HEK293 (cell line): ENCODE measurements at regions not wholly inside any gene's neighbourhood (a gene's known extent, or its start where the extent isn't known, plus 50 kb on each side); places are given as distances from the start of the nearest gene placed in this dataset.

Experiments
- CTCF ChIA-PET: fragments of 350-600 bp; formaldehyde crosslinking; extraction: SDS; loops from one replicate; lab custom pipeline; 2021; ENCODE audit warnings: antibody characterized with exemption; lab: Yijun Ruan, JAX
- POLR2A ChIA-PET: fragments of 300-600 bp; formaldehyde crosslinking; extraction: SDS; loops from one replicate; lab custom pipeline; 2020; ENCODE audit warnings: antibody characterized with exemption, inconsistent platforms; lab: Yijun Ruan, JAX
- H3K27ac ChIP-seq: fragments of 200-500 bp; sonication (Bioruptor generic); 2 replicates; pipeline ENCODE4 v1.5.1; 2014; ENCODE audit warnings: low read depth, low read length, control low read depth, inconsistent platforms; ENCODE audit errors: extremely low read depth
- H3K36me3 ChIP-seq, 2 experiments: fragments of 200-500 bp in 1 of 2; sonication (Bioruptor generic) in 1 of 2; 1 replicate in 1 of 2; 2 replicates in 1 of 2; pipeline ENCODE4 v1.5.1; 2014 to 2017; ENCODE audit warnings: inconsistent platforms in 2 of 2, low read length in 2 of 2; ENCODE audit not compliant: control insufficient read depth in 2 of 2, insufficient read depth in 1 of 2
- H3K4me1 ChIP-seq: fragments of 200-500 bp; sonication (Bioruptor generic); 2 replicates; pipeline ENCODE4 v1.5.1; 2014; ENCODE audit warnings: mild to moderate bottlenecking, low read length, inconsistent platforms; ENCODE audit not compliant: control insufficient read depth, insufficient read depth
- H3K4me3 ChIP-seq: 2 replicates; pipeline ENCODE4 v1.5.1; 2011; ENCODE audit warnings: low read depth, mild to moderate bottlenecking, control low read depth, low read length, moderate library complexity
- H3K9me3 ChIP-seq: fragments of 200-500 bp; sonication (Bioruptor generic); 2 replicates; pipeline ENCODE4 v1.5.1; 2014; ENCODE audit warnings: low read depth, low read length, inconsistent platforms; ENCODE audit not compliant: control insufficient read depth, insufficient read depth
- GLIS1 ChIP-seq: fragments of 450-650 bp; formaldehyde crosslinking; IDR thresholded peaks from 2 replicates; pipeline ENCODE4 v1.5.1; 2016; ENCODE audit warnings: missing biosample characterization, missing genetic modification characterization
- TCF7L2 ChIP-seq: IDR thresholded peaks from 2 replicates; pipeline ENCODE4 v1.6.1; 2011; ENCODE audit warnings: low read depth, mild to moderate bottlenecking, inconsistent platforms, low read length, moderate library complexity, borderline replicate concordance
- ZFP3 ChIP-seq: fragments of 450-650 bp; formaldehyde crosslinking; IDR thresholded peaks from 2 replicates; pipeline ENCODE4 v1.5.1; 2016; ENCODE audit warnings: low read depth, missing biosample characterization, missing genetic modification characterization
- ZNF132 ChIP-seq: fragments of 450-650 bp; formaldehyde crosslinking; IDR thresholded peaks from 2 replicates; pipeline ENCODE4 v1.5.1; 2017; ENCODE audit warnings: missing biosample characterization, missing genetic modification characterization, borderline replicate concordance
- ZNF140 ChIP-seq: fragments of 450-650 bp; formaldehyde crosslinking; IDR thresholded peaks from 2 replicates; pipeline ENCODE4 v1.5.1; 2016; ENCODE audit warnings: missing biosample characterization, missing genetic modification characterization
- ZNF174 ChIP-seq: fragments of 450-650 bp; formaldehyde crosslinking; IDR thresholded peaks from 2 replicates; pipeline ENCODE4 v1.5.0; 2017; ENCODE audit warnings: missing biosample characterization, mild to moderate bottlenecking, missing genetic modification characterization
- ZNF211 ChIP-seq: fragments of 450-650 bp; formaldehyde crosslinking; IDR thresholded peaks from 2 replicates; pipeline ENCODE4 v1.5.1; 2016; ENCODE audit warnings: low read depth, missing biosample characterization, missing genetic modification characterization
- ZNF274 ChIP-seq, 2 experiments: fragments of 200-500 bp in 1 of 2; fragments of 450-650 bp in 1 of 2; sonication (Bioruptor generic) in 1 of 2; formaldehyde crosslinking in 1 of 2; IDR thresholded peaks; 2 replicates each; pipeline versions ENCODE4 v1.5.1 to v1.6.1; 2014 to 2016; ENCODE audit warnings: borderline replicate concordance in 1 of 2, inconsistent platforms in 1 of 2, low read length in 1 of 2, missing biosample characterization in 1 of 2, missing genetic modification characterization in 1 of 2
- ZNF292 ChIP-seq: fragments of 450-650 bp; formaldehyde crosslinking; IDR thresholded peaks from 2 replicates; pipeline ENCODE4 v1.5.1; 2016; ENCODE audit warnings: low read depth, missing biosample characterization, missing genetic modification characterization, borderline replicate concordance
- ZNF350 ChIP-seq: fragments of 450-650 bp; formaldehyde crosslinking; IDR thresholded peaks from 2 replicates; pipeline ENCODE4 v1.5.0; 2017; ENCODE audit warnings: missing biosample characterization, mild to moderate bottlenecking, missing genetic modification characterization
- ZNF544 ChIP-seq: fragments of 450-650 bp; formaldehyde crosslinking; IDR thresholded peaks from 2 replicates; pipeline ENCODE4 v1.5.0; 2017; ENCODE audit warnings: missing biosample characterization, missing genetic modification characterization
- ZNF571 ChIP-seq: fragments of 450-650 bp; formaldehyde crosslinking; IDR thresholded peaks from 2 replicates; pipeline ENCODE4 v1.5.0; 2017; ENCODE audit warnings: missing biosample characterization, missing genetic modification characterization
- ZNF585B ChIP-seq: fragments of 450-650 bp; formaldehyde crosslinking; IDR thresholded peaks from 2 replicates; pipeline ENCODE4 v1.5.1; 2016; ENCODE audit warnings: missing biosample characterization, missing genetic modification characterization
- ZNF600 ChIP-seq: fragments of 450-650 bp; formaldehyde crosslinking; IDR thresholded peaks from 2 replicates; pipeline ENCODE4 v1.5.1; 2016; ENCODE audit warnings: missing biosample characterization, missing genetic modification characterization
- ZNF830 ChIP-seq: fragments of 450-650 bp; IDR thresholded peaks from 2 replicates; pipeline ENCODE4 v1.5.0; 2018; ENCODE audit warnings: missing biosample characterization, missing genetic modification characterization, low read depth, mild to moderate bottlenecking, moderate library complexity
- ZXDB ChIP-seq: fragments of 450-650 bp; formaldehyde crosslinking; IDR thresholded peaks from 2 replicates; pipeline ENCODE4 v1.5.1; 2016; ENCODE audit warnings: missing biosample characterization, missing genetic modification characterization
- TF ChIP-seq, protein P1 (sequence below): fragments of 450-650 bp; formaldehyde crosslinking; IDR thresholded peaks from 2 replicates; pipeline ENCODE4 v1.5.1; 2016; ENCODE audit warnings: missing biosample characterization, missing genetic modification characterization, low read depth
- TF ChIP-seq, protein P2 (sequence below): fragments of 450-650 bp; formaldehyde crosslinking; IDR thresholded peaks from 2 replicates; pipeline ENCODE4 v1.5.1; 2017; ENCODE audit warnings: missing biosample characterization, missing genetic modification characterization
- TF ChIP-seq, protein P3 (sequence below): fragments of 450-650 bp; formaldehyde crosslinking; IDR thresholded peaks from 2 replicates; pipeline ENCODE4 v1.5.1; 2016; ENCODE audit warnings: missing biosample characterization, missing genetic modification characterization

DNA sequence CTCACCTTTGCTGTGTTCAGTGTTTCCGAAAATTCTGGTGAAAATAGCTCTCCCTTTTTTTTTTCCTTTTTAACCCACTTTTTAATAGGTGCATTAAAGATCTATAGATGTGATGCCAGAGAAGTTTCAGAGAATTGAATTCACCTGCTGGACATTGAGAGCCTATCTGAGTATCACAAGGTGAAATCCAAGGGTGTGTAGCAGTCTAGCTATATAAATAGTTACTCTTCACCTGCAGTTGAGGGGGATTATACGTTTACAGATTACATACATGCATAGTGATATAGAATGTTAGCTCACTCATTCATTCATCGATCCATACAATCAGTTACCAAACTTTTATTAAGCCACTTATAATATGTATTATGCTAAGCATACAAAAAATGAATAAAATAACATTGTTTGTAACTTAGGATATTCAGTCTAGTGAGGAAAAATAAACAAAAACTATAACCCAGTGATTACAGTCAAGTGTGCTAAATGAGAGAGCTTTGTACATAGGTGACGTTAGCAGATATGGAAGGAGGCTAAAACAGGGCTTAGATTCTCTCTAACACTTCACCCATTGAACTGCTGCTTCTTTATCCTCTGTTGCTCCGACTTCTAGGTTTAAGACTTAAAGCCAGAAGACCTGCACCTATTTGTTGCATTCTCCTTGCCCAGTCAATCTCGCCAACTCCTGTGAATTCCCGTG, 769.0 kb downstream of the STIM2 start (continued):
- TF ChIP-seq ZFP3 (tag by site-specific recombination) = no peak
- TF ChIP-seq TCF7L2 = no peak
- no peak for TF ChIP-seq ZNF830 (tag by site-specific recombination)
- TF ChIP-seq, protein P1, sequence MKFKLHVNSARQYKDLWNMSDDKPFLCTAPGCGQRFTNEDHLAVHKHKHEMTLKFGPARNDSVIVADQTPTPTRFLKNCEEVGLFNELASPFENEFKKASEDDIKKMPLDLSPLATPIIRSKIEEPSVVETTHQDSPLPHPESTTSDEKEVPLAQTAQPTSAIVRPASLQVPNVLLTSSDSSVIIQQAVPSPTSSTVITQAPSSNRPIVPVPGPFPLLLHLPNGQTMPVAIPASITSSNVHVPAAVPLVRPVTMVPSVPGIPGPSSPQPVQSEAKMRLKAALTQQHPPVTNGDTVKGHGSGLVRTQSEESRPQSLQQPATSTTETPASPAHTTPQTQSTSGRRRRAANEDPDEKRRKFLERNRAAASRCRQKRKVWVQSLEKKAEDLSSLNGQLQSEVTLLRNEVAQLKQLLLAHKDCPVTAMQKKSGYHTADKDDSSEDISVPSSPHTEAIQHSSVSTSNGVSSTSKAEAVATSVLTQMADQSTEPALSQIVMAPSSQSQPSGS (tag by site-specific recombination) = no peak

DNA sequence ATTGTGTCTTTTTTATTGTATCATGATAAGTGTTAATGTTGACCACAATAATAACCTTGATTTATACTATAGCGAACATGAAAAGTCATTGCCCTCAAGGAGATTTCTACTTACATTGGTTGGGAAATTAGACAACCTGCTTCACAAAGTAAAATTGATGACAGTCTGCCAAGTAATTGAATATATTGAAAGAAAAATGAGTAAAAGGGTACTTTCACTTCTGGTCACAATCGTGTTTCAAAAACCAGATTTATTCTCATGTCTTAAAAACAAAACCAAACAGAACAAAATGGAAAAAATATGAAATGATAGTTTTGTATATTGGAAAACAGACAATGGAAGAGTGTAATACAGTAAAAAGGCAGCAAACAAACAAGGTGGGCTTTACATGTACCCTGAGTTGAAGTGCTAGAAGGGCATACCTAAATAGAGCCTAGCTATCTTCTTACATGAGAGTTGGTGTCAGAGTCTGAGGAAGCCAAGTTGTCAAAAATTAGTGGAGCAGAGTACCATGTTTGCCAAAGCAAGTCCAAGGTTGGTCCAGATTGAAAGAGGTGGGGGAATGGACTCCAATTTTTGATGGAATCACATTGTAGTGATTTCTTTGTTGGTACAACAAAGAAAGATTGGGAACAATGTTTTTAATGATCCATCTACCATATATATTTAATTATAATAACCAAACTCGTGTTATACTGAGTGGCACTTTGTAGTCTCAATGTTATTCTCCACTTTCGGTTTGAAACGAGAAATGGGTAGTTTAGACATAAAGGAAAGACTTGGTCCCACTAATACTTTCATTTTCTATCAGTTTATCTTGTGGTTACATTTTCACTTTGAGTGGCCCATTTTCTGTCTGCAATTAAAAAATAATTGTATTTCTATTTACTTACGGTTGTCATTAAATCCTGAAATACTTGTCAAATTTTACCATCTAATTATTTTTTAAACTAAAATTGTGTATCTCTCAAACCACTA, 775.6 kb downstream of the STIM2 start:
- CTCF ChIA-PET = no interaction called here
- no peak overlapping the region for H3K27ac ChIP-seq
- no peak overlapping the region for H3K4me3 ChIP-seq
- H3K4me1 ChIP-seq = no peaks in the 10 kb centered on the region
- H3K36me3 ChIP-seq = no peaks in the 10 kb centered on the region
- TF ChIP-seq ZNF571 (no peak), ZXDB (tag by site-specific recombination) (no peak), ZNF174 (tag by site-specific recombination) (no peak), ZNF140 (no peak), ZNF350 (tag by site-specific recombination) (no peak), ZNF274 (IDR thresholded peaks at IDR 0.05; ENCODE audit: low read length) (no peak), ZNF274 (tag by site-specific recombination; IDR thresholded peaks at IDR 0.05; ENCODE audit: borderline replicate concordance) (no peak), ZNF600 (tag by site-specific recombination) (no peak), ZNF292 (tag by site-specific recombination) (no peak), ZNF544 (tag by site-specific recombination) (no peak), ZNF132 (tag by site-specific recombination) (no peak), GLIS1 (tag by site-specific recombination) (no peak), ZNF585B (no peak), ZNF211 (no peak)
- TF ChIP-seq, protein P2, sequence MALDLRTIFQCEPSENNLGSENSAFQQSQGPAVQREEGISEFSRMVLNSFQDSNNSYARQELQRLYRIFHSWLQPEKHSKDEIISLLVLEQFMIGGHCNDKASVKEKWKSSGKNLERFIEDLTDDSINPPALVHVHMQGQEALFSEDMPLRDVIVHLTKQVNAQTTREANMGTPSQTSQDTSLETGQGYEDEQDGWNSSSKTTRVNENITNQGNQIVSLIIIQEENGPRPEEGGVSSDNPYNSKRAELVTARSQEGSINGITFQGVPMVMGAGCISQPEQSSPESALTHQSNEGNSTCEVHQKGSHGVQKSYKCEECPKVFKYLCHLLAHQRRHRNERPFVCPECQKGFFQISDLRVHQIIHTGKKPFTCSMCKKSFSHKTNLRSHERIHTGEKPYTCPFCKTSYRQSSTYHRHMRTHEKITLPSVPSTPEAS = no peak
- H3K9me3 ChIP-seq = no peaks in the 10 kb centered on the region
- POLR2A ChIA-PET = no interaction called here

DNA sequence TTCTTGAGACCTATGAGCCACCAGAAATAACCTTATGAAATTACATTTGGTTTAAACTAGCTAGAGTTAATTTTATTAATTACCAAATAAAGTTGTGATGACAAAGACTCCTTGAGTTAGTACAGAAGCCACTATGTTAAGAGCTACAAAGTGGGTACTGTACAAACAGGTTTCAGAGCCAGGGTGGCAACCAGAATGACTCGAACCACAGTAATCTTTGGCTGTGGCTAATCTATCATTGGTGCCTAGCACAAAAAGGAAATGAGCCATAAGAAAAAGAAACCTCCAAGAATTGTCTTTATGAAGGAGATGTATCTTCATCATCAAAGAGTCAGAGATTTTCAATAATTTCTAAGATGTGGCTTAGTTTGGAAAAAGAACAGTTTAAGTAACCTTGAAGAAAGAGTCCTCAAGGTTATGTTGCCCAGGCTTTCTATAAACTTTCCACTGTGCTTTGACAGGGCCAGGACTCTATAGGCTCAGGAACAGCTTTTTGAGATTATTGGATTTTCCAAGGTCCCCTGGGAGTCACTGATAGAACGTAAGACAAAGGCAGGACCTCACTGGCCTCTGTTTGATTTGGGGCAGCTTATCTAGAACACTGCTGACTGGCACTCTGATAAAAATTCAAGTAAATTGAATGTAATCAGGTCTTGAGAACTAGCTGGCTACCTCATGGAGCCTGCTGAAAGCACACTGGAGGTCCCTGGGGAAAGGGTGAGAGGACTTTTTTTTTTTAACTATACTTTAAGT, 777.7 kb downstream of the STIM2 start:
- H3K4me3 ChIP-seq = no peak overlapping the region
- CTCF ChIA-PET = no interaction called here
- TF ChIP-seq, protein P3, sequence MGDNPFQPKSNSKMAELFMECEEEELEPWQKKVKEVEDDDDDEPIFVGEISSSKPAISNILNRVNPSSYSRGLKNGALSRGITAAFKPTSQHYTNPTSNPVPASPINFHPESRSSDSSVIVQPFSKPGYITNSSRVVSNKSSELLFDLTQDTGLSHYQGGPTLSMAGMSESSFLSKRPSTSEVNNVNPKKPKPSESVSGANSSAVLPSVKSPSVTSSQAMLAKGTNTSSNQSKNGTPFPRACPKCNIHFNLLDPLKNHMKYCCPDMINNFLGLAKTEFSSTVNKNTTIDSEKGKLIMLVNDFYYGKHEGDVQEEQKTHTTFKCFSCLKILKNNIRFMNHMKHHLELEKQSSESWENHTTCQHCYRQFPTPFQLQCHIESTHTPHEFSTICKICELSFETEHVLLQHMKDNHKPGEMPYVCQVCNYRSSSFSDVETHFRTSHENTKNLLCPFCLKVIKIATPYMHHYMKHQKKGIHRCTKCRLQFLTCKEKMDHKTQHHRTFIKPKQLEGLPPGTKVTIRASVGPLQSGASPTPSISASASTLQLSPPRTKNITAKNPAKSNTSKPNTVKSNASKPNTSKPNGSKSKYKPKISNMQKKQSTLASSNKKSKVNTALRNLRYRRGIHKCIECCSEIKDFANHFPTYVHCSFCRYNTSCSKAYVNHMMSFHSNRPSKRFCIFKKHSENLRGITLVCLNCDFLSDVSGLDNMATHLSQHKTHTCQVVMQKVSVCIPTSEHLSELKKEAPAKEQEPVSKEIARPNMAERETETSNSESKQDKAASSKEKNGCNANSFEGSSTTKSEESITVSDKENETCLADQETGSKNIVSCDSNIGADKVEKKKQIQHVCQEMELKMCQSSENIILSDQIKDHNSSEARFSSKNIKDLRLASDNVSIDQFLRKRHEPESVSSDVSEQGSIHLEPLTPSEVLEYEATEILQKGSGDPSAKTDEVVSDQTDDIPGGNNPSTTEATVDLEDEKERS (tag by site-specific recombination) = no peak
- no peak for TF ChIP-seq ZFP3 (tag by site-specific recombination)
- no peak for TF ChIP-seq ZNF571
- no peaks in the 10 kb centered on the region for H3K9me3 ChIP-seq
- H3K4me1 ChIP-seq = no peaks in the 10 kb centered on the region
- no peaks in the 10 kb centered on the region for H3K36me3 ChIP-seq
- no peak overlapping the region for H3K27ac ChIP-seq
- POLR2A ChIA-PET = no interaction called here
